Liver (tissue), 2 donors: ENCODE measurements at regions not wholly inside any gene's neighbourhood (a gene's known extent, or its start where the extent isn't known, plus 50 kb on each side); places are given as distances from the start of the nearest gene placed in this dataset.
"Not testable (repeated sequence)": the region's sequence is repeated elsewhere in the genome, so short reads cannot be mapped to it uniquely, and the experiment has no call there.

Experiments used
- YY1 ChIP-seq: IDR thresholded peaks from 2 replicates; pipeline ENCODE4 v1.6.1; 2016; ENCODE audit warnings: antibody characterized with exemption, mild to moderate bottlenecking
- TF ChIP-seq, protein P1 (sequence below): IDR thresholded peaks from 2 replicates; pipeline ENCODE4 v1.6.1; 2016; ENCODE audit warnings: antibody characterized with exemption
- TF ChIP-seq, protein P2 (sequence below): IDR thresholded peaks from 2 replicates; pipeline ENCODE4 v1.6.1; 2016; ENCODE audit warnings: antibody characterized with exemption
- donor health status: healthy.

DNA sequence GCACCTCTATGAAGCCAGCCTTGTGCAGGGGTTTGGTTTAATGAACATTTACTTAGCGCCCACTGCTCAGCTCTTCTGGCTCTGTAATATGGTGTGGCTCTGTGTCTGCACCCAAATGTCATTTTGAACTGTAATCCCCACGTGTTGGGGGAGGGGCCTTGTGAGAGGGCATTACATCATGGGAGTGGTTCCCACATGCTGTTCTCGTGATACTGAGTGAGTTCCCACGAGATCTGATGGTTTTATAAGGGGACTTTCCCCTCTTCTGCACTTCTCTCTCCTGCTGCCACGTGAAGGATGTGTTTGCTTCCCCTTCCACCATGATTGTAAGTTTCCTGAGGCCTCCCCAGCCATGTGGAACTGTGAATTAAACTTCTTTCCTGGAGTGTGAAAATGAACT lies 127.7 kb downstream of the POTEG start:
- TF ChIP-seq, protein P1, sequence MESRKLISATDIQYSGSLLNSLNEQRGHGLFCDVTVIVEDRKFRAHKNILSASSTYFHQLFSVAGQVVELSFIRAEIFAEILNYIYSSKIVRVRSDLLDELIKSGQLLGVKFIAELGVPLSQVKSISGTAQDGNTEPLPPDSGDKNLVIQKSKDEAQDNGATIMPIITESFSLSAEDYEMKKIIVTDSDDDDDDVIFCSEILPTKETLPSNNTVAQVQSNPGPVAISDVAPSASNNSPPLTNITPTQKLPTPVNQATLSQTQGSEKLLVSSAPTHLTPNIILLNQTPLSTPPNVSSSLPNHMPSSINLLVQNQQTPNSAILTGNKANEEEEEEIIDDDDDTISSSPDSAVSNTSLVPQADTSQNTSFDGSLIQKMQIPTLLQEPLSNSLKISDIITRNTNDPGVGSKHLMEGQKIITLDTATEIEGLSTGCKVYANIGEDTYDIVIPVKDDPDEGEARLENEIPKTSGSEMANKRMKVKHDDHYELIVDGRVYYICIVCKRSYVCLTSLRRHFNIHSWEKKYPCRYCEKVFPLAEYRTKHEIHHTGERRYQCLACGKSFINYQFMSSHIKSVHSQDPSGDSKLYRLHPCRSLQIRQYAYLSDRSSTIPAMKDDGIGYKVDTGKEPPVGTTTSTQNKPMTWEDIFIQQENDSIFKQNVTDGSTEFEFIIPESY, result not testable (repeated sequence)
- TF ChIP-seq YY1, result not testable (repeated sequence)
- TF ChIP-seq, protein P2, sequence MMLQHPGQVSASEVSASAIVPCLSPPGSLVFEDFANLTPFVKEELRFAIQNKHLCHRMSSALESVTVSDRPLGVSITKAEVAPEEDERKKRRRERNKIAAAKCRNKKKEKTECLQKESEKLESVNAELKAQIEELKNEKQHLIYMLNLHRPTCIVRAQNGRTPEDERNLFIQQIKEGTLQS, result not testable (repeated sequence)
